ENCODE measurements at regions not wholly inside any gene's neighbourhood (a gene's known extent, or its start where the extent isn't known, plus 50 kb on each side); places are given as distances from the start of the nearest gene placed in this dataset.

DNA sequence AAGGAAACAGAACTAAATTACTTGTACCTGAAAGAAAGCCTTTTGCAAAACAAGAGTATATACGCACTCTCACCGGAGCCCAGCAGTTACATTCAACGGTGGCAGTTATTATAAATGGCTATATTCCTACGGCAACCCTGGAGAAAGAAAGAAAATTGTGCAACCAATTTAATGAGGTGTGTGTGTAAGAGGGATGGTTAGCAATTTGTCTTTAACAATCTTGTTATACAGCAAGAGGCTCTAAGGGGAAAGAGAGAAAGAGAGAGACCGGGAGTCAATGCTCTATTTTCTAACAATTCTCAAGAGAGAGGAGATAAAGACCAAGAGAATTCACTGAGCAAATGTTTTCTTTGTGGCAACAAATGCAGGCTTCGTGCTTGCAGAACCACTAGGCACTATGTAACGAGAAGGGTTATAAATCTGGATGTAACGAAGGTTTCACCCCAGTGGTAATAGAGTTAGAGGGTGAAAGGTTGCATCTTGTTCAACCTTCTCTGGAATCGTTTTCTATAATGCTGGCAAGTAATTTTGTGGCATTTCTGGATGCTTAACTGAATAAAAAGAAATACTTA lies 359.1 kb upstream of the SPRED2 start:
- Histone ChIP-seq H4K91ac (replicated peaks; ENCODE audit: insufficient read length, low read length) (no peak overlapping the region), H3K4me2 (ENCODE audit: insufficient read depth in 1 of 2, low read depth in 2 of 2, low read length in 2 of 2) (no peak overlapping the region), H2AFZ (ENCODE audit: low read length) (no peak overlapping the region), H4K8ac (ENCODE audit: extremely low read depth, insufficient read depth, low read length) (no peak overlapping the region), H3K4me3 (ENCODE audit: extremely low read depth in 1 of 4, insufficient read depth in 2 of 4, low read depth in 3 of 4, low read length in 4 of 4) (no peak overlapping the region), H2AK5ac (ENCODE audit: low read depth, low read length) (no peak overlapping the region), H3K56ac (replicated peaks; ENCODE audit: insufficient read length, low read depth, low read length) (no peak overlapping the region), H3K14ac (ENCODE audit: insufficient read length) (no peak overlapping the region), H3K27ac (ENCODE audit: low read depth, low read length) (no peak overlapping the region), H3K18ac (ENCODE audit: extremely low read depth, low read length) (no peak overlapping the region), H3K27me3 (replicated peaks in 1 of 4; ENCODE audit: control insufficient read depth in 3 of 4, extremely low read depth in 1 of 4, insufficient read depth in 3 of 4, low read length in 3 of 4) (no peaks in the 10 kb centered on the region; a peak in 1 of 7 replicates), H3K9ac (replicated peaks in 1 of 4; ENCODE audit: extremely low read depth in 1 of 4, low read depth in 3 of 4, low read length in 3 of 4) (no peak overlapping the region), H3K79me2 (ENCODE audit: control insufficient read depth in 1 of 2, insufficient read depth in 2 of 2, low read length in 2 of 2) (no peaks in the 10 kb centered on the region), H3K23ac (ENCODE audit: insufficient read length) (no peak overlapping the region), H3K79me1 (ENCODE audit: low read depth, low read length) (no peaks in the 10 kb centered on the region), H4K20me1 (replicated peaks in 1 of 2; ENCODE audit: control insufficient read depth in 1 of 2, insufficient read depth in 2 of 2, low read length in 2 of 2) (no peaks in the 10 kb centered on the region), H4K5ac (ENCODE audit: insufficient read length, low read depth, low read length) (no peak overlapping the region), H3K4ac (replicated peaks; ENCODE audit: insufficient read length, low read depth, low read length) (no peak overlapping the region), H2BK5ac (ENCODE audit: low read depth, low read length) (no peak overlapping the region), H3K23me2 (ENCODE audit: low read depth, low read length) (no peaks in the 10 kb centered on the region), H3K9me3 (ENCODE audit: insufficient read depth in 2 of 2, low read depth in 1 of 2, low read length in 1 of 2) (no peaks in the 10 kb centered on the region), H2BK12ac (ENCODE audit: low read depth, low read length) (no peak overlapping the region), H2BK15ac (ENCODE audit: low read length) (no peak overlapping the region), H2BK120ac (replicated peaks; ENCODE audit: low read depth, low read length) (no peak overlapping the region), H2BK20ac (ENCODE audit: low read length) (no peak overlapping the region), H3K36me3 (ENCODE audit: control insufficient read depth in 2 of 4, insufficient read depth in 4 of 4, low read length in 3 of 4) (no peaks in the 10 kb centered on the region), H3K4me1 (replicated peaks in 1 of 4; ENCODE audit: control insufficient read depth in 3 of 4, insufficient read depth in 4 of 4, low read length in 3 of 4) (peaks cover 0 to 2% (median 0%) of the 10 kb centered on the region in 4 experiments; a peak in 2 of 7 replicates)
- FAIRE-seq (no peak), DNase-seq (ENCODE audit: low read depth in 1 of 2, low spot score in 2 of 2) (no peak)
- ChIA-PET CTCF (ENCODE audit: partially characterized antibody) (no interaction called here), POLR2A (ENCODE audit: partially characterized antibody) (no interaction called here)
- 93% methylated on average over 9 of the region's 9 CpGs; no CpG with 5 or more reads in 1 of the 2 experiments for WGBS, 2 experiments (ENCODE audit: extremely low coverage in 1 of 2, insufficient coverage in 1 of 2, insufficient read length in 1 of 2, insufficient replicate concordance in 2 of 2, low coverage in 1 of 2, low lambda C conversion rate in 2 of 2, missing lambda C conversion rate in 1 of 2)
- TF ChIP-seq ATF2 (IDR thresholded peaks at IDR 0.05; ENCODE audit: low read length) (no peak), KDM5A (IDR thresholded peaks at IDR 0.05; ENCODE audit: low read length) (no peak), TCF12 (IDR thresholded peaks at IDR 0.05; ENCODE audit: low read depth, low read length) (no peak), SP1 (IDR thresholded peaks at IDR 0.05; ENCODE audit: low read depth, low read length) (no peak)
